ENCODE measurements at regions not wholly inside any gene's neighbourhood (a gene's known extent, or its start where the extent isn't known, plus 50 kb on each side); places are given as distances from the start of the nearest gene placed in this dataset.
"Not testable (repeated sequence)": the region's sequence is repeated elsewhere in the genome, so short reads cannot be mapped to it uniquely, and the experiment has no call there.

GRCh38 chr13:79860791-79861190, 379.8 kb downstream of the NDFIP2 start:
- no peak for DNase-seq

GRCh38 chr13:79859756-79860155, 378.8 kb downstream of the NDFIP2 start:
- DNase-seq: no peak

- DNase-seq: no peak
Measured at GRCh38 chr13:79853251-79853650, 372.3 kb downstream of the NDFIP2 start.

- DNase-seq: no peak
Measured at GRCh38 chr13:79851318-79851717, 370.4 kb downstream of the NDFIP2 start.

- DNase-seq: no peak
Measured at GRCh38 chr13:79847882-79848592, 367.1 kb downstream of the NDFIP2 start.

GRCh38 chr13:79846386-79846785, 365.4 kb downstream of the NDFIP2 start:
- DNase-seq: no peak

GRCh38 chr13:79837741-79838450, 356.9 kb downstream of the NDFIP2 start:
- no peak for DNase-seq

GRCh38 chr13:79836121-79836520, 355.2 kb downstream of the NDFIP2 start:
- not testable (repeated sequence) for DNase-seq

GRCh38 chr13:79834876-79835275, 353.9 kb downstream of the NDFIP2 start:
- DNase-seq: no peak

- no peak for DNase-seq
Measured at GRCh38 chr13:79833991-79834390, 353.0 kb downstream of the NDFIP2 start.

GRCh38 chr13:79831556-79831955, 350.6 kb downstream of the NDFIP2 start:
- DNase-seq: no peak

- no peak for DNase-seq
Measured at GRCh38 chr13:79830945-79831344, 350.0 kb downstream of the NDFIP2 start.

GRCh38 chr13:79830426-79830825, 349.5 kb downstream of the NDFIP2 start:
- DNase-seq: no peak

- DNase-seq: no peak
Measured at GRCh38 chr13:79829880-79830279, 348.9 kb downstream of the NDFIP2 start.

- DNase-seq: no peak
Measured at GRCh38 chr13:79825959-79826358, 345.0 kb downstream of the NDFIP2 start.

GRCh38 chr13:79815041-79815440, 334.1 kb downstream of the NDFIP2 start:
- DNase-seq: no peak

GRCh38 chr13:79812070-79812850, 331.3 kb downstream of the NDFIP2 start:
- no peak for DNase-seq

GRCh38 chr13:79811170-79811569, 330.2 kb downstream of the NDFIP2 start:
- DNase-seq: no peak

- no peak for DNase-seq
Measured at GRCh38 chr13:79810669-79811068, 329.7 kb downstream of the NDFIP2 start.

- no peak for DNase-seq
Measured at GRCh38 chr13:79810018-79810417, 329.1 kb downstream of the NDFIP2 start.

- no peak for DNase-seq
Measured at GRCh38 chr13:79808475-79808874, 327.5 kb downstream of the NDFIP2 start.

GRCh38 chr13:79807554-79807953, 326.6 kb downstream of the NDFIP2 start:
- no peak for DNase-seq

- DNase-seq: no peak
Measured at GRCh38 chr13:79806821-79807220, 325.9 kb downstream of the NDFIP2 start.

GRCh38 chr13:79805317-79805716, 324.4 kb downstream of the NDFIP2 start:
- no peak for DNase-seq

Measured in GF-D8 (cell line).